ENCODE measurements at regions not wholly inside any gene's neighbourhood (a gene's known extent, or its start where the extent isn't known, plus 50 kb on each side); places are given as distances from the start of the nearest gene placed in this dataset.

DNA sequence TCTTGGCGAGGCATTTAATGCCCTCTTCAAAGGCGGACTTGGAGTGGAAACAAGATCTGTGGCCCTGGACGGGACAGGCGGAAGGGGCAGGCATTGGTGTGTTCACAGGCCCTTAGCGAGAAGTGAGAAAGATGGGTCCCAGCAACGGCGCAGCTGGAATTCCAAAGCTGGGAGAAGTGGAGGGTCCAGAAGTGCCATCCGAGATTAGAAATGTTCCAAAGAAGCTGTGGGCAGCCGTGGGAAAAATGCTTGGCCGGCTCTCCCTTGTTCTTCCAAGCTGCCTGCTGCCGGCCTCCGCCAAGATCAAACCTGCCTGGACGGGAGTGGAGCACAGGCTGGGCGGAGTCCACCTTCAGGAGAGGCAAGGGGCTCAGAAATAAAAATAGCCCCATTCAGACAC is 69.4 kb upstream of the ACTRT2 start:
- TF ChIP-seq POLR2A (IDR thresholded peaks at IDR 0.05; ENCODE audit: extremely low read depth, insufficient read length) (no peak), MYC (IDR thresholded peaks at IDR 0.05; ENCODE audit: low read depth, low read length) (no peak)
- TF ChIP-seq, protein P1, sequence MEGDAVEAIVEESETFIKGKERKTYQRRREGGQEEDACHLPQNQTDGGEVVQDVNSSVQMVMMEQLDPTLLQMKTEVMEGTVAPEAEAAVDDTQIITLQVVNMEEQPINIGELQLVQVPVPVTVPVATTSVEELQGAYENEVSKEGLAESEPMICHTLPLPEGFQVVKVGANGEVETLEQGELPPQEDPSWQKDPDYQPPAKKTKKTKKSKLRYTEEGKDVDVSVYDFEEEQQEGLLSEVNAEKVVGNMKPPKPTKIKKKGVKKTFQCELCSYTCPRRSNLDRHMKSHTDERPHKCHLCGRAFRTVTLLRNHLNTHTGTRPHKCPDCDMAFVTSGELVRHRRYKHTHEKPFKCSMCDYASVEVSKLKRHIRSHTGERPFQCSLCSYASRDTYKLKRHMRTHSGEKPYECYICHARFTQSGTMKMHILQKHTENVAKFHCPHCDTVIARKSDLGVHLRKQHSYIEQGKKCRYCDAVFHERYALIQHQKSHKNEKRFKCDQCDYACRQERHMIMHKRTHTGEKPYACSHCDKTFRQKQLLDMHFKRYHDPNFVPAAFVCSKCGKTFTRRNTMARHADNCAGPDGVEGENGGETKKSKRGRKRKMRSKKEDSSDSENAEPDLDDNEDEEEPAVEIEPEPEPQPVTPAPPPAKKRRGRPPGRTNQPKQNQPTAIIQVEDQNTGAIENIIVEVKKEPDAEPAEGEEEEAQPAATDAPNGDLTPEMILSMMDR (IDR thresholded peaks at IDR 0.05; ENCODE audit: low read depth, low read length) = no peak
